Breast epithelium (tissue), 3 donors: ENCODE measurements at regions not wholly inside any gene's neighbourhood (a gene's known extent, or its start where the extent isn't known, plus 50 kb on each side); places are given as distances from the start of the nearest gene placed in this dataset.

Experiments used
- POLR2A ChIP-seq: fragments of 450-650 bp; IDR thresholded peaks from one replicate; pipeline ENCODE4 v1.6.1; 2016; ENCODE audit warnings: antibody characterized with exemption, mild to moderate bottlenecking, moderate library complexity
- POLR2AphosphoS5 ChIP-seq, 3 donors: sonication (generic); formaldehyde crosslinking; IDR thresholded peaks; one replicate each; pipeline ENCODE4 v1.6.1; 2017; ENCODE audit warnings: antibody characterized with exemption in 3 of 3
- TF ChIP-seq, protein P1 (sequence below), 3 donors: fragments of 450-650 bp; IDR thresholded peaks; one replicate each; pipeline ENCODE4 v1.5.1; 2016 to 2017; ENCODE audit warnings: antibody characterized with exemption in 3 of 3, mild to moderate bottlenecking in 3 of 3, moderate library complexity in 3 of 3

DNA sequence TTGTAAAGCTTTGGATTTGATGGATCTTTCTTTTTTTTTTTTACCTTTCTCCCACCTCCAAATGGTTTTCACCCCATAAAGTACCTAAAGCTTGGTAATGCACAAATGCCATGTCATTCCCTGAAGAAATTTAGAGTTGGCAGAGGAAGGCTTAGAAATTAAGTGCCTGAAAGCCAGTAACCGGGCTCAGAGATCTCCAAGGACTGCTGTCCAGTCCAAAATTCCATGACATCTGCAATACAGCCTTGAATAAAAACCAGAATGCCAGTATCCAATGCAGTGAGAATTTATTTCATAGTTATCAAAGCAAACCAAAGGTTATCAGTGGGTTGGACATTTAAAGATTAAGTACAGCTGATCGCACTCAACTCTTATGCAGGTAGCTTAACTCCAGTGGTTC is 209.9 kb upstream of the RBBP8 start:
- TF ChIP-seq, protein P1, sequence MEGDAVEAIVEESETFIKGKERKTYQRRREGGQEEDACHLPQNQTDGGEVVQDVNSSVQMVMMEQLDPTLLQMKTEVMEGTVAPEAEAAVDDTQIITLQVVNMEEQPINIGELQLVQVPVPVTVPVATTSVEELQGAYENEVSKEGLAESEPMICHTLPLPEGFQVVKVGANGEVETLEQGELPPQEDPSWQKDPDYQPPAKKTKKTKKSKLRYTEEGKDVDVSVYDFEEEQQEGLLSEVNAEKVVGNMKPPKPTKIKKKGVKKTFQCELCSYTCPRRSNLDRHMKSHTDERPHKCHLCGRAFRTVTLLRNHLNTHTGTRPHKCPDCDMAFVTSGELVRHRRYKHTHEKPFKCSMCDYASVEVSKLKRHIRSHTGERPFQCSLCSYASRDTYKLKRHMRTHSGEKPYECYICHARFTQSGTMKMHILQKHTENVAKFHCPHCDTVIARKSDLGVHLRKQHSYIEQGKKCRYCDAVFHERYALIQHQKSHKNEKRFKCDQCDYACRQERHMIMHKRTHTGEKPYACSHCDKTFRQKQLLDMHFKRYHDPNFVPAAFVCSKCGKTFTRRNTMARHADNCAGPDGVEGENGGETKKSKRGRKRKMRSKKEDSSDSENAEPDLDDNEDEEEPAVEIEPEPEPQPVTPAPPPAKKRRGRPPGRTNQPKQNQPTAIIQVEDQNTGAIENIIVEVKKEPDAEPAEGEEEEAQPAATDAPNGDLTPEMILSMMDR (IDR thresholded peaks at IDR 0.05): no peak
- TF ChIP-seq POLR2A: no peak
- no peak for TF ChIP-seq POLR2AphosphoS5 (IDR thresholded peaks at IDR 0.05)
